ENCODE measurements at regions not wholly inside any gene's neighbourhood (a gene's known extent, or its start where the extent isn't known, plus 50 kb on each side); places are given as distances from the start of the nearest gene placed in this dataset.

GRCh38 chr4:182174979-182175378, 68.2 kb upstream of the TENM3 start:
- no CpG with 5 or more reads among the region's 1 CpG for WGBS (ENCODE audit: insufficient coverage, low lambda C conversion rate)
- Histone ChIP-seq H3K4me1 (ENCODE audit: control insufficient read depth, insufficient read depth, low read length) (no peaks in the 10 kb centered on the region), H3K9me3 (ENCODE audit: control insufficient read depth, low read depth, low read length) (no peaks in the 10 kb centered on the region), H3K27me3 (ENCODE audit: control insufficient read depth, insufficient read depth, low read length) (no peaks in the 10 kb centered on the region), H3K36me3 (ENCODE audit: control insufficient read depth, insufficient read depth, low read length) (no peaks in the 10 kb centered on the region), H3K4me3 (ENCODE audit: low read length) (no peak overlapping the region), H3K27ac (ENCODE audit: low read length) (no peak overlapping the region)
- DNase-seq = no peak

DNA sequence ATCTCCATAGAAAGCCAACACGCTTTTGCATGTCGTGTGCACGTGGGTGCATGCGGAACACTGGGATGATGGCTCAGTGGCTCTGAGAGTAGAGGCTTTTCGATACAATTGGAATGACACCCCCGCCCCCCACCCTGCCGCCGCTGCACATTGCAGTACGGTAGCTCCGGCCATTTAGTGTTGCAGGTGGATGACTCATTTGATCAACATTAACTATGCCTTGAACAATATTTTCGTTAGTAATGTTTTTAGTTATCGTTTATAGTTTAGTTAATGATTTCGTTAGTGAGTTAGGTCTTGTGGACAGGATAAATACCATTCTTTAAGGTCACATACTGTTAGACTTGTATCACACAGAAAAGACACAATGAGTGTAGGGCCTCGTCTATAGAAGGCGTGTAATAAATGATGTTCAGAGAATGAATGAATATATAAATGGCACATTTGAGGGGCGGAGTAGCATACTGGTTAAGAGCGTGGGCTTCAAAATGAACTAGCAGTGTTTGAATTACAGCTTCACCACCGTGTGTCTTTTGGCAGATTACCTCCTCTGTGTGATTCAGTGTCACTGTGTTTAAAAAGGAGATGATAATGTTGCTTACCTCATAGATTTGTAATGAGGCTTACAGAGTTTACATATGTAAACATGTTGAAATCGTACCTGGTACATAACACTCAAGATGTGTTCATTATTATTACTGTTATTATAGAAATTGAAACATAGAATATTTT, 67.2 kb upstream of the TENM3 start:
- DNase-seq = no peak
- Histone ChIP-seq H3K9me3 (ENCODE audit: control insufficient read depth, low read depth, low read length) (no peaks in the 10 kb centered on the region), H3K4me3 (ENCODE audit: low read length) (no peak overlapping the region), H3K27ac (ENCODE audit: low read length) (no peak overlapping the region), H3K36me3 (ENCODE audit: control insufficient read depth, insufficient read depth, low read length) (no peaks in the 10 kb centered on the region), H3K27me3 (ENCODE audit: control insufficient read depth, insufficient read depth, low read length) (no peaks in the 10 kb centered on the region), H3K4me1 (ENCODE audit: control insufficient read depth, insufficient read depth, low read length) (no peaks in the 10 kb centered on the region)
- 89% methylated on average over 5 of the region's 19 CpGs for WGBS (ENCODE audit: insufficient coverage, low lambda C conversion rate)

DNA sequence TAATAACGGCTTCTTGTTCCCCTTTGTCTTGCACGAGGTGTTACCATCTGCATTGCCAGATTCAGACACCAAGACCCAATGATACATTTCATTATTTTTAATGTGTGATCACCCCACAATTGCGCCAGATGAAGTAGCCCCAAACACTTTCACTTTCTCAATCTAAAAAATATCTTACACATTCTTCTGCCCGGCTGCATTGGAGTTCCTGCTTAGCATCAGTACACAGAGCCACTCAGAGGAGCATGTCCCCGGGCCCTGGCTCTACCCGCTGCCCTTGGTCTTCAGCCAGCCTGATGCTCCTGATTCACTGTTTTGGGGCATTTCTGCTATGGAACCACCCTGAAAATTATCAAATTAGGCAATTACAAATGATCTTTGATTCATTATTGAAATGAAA, 66.0 kb upstream of the TENM3 start:
- DNase-seq = no peak
- no peak overlapping the region for H3K4me3 ChIP-seq (ENCODE audit: low read length)
- H3K27ac ChIP-seq (ENCODE audit: low read length) = no peak overlapping the region
- 83% methylated on average over 2 of the region's 6 CpGs for WGBS (ENCODE audit: insufficient coverage, low lambda C conversion rate)
- H3K36me3 ChIP-seq (ENCODE audit: control insufficient read depth, insufficient read depth, low read length) = no peaks in the 10 kb centered on the region
- no peaks in the 10 kb centered on the region for H3K27me3 ChIP-seq (ENCODE audit: control insufficient read depth, insufficient read depth, low read length)
- H3K4me1 ChIP-seq (ENCODE audit: control insufficient read depth, insufficient read depth, low read length) = no peaks in the 10 kb centered on the region
- H3K9me3 ChIP-seq (ENCODE audit: control insufficient read depth, low read depth, low read length) = no peaks in the 10 kb centered on the region

DNA sequence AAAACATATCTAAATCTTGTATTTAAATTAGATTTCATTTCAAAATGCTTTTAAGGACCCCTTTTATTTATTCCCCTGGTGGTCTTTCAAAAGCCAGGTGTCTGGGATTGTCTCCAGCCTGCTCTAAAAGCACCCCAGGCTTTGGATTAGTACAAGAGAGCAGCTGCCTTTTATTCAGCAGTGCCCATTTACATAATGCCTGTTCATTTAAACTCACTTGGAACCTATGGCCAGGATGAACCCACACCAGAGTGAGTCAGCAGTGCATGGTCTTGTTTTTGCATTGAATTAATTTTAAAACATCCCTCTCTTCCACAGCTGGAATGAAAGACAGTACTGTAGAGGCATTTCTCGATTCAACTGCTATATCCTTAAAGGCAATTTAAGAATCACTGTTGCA, 64.1 kb upstream of the TENM3 start:
- Histone ChIP-seq H3K27ac (ENCODE audit: low read length) (no peak overlapping the region), H3K4me1 (ENCODE audit: control insufficient read depth, insufficient read depth, low read length) (no peaks in the 10 kb centered on the region), H3K36me3 (ENCODE audit: control insufficient read depth, insufficient read depth, low read length) (no peaks in the 10 kb centered on the region), H3K27me3 (ENCODE audit: control insufficient read depth, insufficient read depth, low read length) (no peaks in the 10 kb centered on the region), H3K4me3 (ENCODE audit: low read length) (no peak overlapping the region), H3K9me3 (ENCODE audit: control insufficient read depth, low read depth, low read length) (no peaks in the 10 kb centered on the region)
- DNase-seq = no peak
- WGBS (ENCODE audit: insufficient coverage, low lambda C conversion rate) = no CpG with 5 or more reads among the region's 1 CpG

DNA sequence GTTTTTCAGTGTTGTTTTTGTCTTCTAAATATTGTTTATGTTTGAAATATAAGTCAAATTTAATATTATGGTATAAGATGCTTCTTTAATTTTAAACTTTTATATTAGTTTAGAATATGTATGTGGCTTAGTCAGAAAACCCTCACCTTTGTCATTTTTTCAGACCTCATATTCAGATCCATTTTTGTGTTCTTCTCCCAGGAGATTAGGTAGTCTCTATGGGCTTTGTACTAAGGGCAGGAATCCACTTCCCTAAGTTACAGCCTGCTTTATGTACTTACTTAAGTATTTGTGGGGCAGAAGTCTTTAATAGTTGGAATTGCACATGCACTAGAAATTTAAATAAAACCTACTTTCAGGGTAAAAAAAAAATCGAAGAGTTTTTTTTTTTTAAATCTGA, 63.5 kb upstream of the TENM3 start:
- Histone ChIP-seq H3K27me3 (ENCODE audit: control insufficient read depth, insufficient read depth, low read length) (no peaks in the 10 kb centered on the region), H3K9me3 (ENCODE audit: control insufficient read depth, low read depth, low read length) (no peaks in the 10 kb centered on the region), H3K4me3 (ENCODE audit: low read length) (no peak overlapping the region), H3K4me1 (ENCODE audit: control insufficient read depth, insufficient read depth, low read length) (no peaks in the 10 kb centered on the region), H3K27ac (ENCODE audit: low read length) (no peak overlapping the region), H3K36me3 (ENCODE audit: control insufficient read depth, insufficient read depth, low read length) (no peaks in the 10 kb centered on the region)
- 86% methylated on average over 1 of the region's 1 CpG for WGBS (ENCODE audit: insufficient coverage, low lambda C conversion rate)
- DNase-seq = peak in 1 of 2 donors; percentile 46

DNA sequence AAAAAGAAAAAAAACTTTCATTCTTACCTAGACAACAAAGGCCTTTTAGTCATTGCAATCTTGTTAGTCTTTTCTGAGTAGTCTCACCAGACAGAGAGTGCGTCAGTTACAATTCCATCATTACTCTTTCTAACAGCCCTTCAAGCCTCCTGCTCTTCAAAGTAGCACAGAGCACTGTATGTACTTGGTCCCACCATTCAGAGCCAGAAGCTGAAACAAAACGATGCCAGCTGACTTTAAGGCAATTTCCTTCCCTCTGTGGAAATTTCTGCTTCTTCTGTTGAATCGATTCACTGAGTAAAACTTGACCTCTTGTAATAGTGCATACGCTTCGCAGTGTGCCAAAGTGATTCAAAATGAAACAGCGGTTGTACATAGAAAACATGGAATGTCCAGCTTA, 57.7 kb upstream of the TENM3 start:
- WGBS (ENCODE audit: insufficient coverage, low lambda C conversion rate) = 96% methylated on average over 4 of the region's 6 CpGs
- Histone ChIP-seq H3K36me3 (ENCODE audit: control insufficient read depth, insufficient read depth, low read length) (no peaks in the 10 kb centered on the region), H3K27ac (ENCODE audit: low read length) (no peak overlapping the region), H3K4me1 (ENCODE audit: control insufficient read depth, insufficient read depth, low read length) (no peaks in the 10 kb centered on the region), H3K9me3 (ENCODE audit: control insufficient read depth, low read depth, low read length) (no peaks in the 10 kb centered on the region), H3K4me3 (ENCODE audit: low read length) (no peak overlapping the region), H3K27me3 (ENCODE audit: control insufficient read depth, insufficient read depth, low read length) (no peaks in the 10 kb centered on the region)
- DNase-seq = no peak

GRCh38 chr4:182187674-182188073, 55.5 kb upstream of the TENM3 start:
- no peak overlapping the region for H3K4me3 ChIP-seq (ENCODE audit: low read length)
- 50% methylated on average over 1 of the region's 2 CpGs for WGBS (ENCODE audit: insufficient coverage, low lambda C conversion rate)
- no peaks in the 10 kb centered on the region for H3K27me3 ChIP-seq (ENCODE audit: control insufficient read depth, insufficient read depth, low read length)
- H3K27ac ChIP-seq (ENCODE audit: low read length) = no peak overlapping the region
- no peak for DNase-seq
- no peaks in the 10 kb centered on the region for H3K4me1 ChIP-seq (ENCODE audit: control insufficient read depth, insufficient read depth, low read length)
- no peaks in the 10 kb centered on the region for H3K36me3 ChIP-seq (ENCODE audit: control insufficient read depth, insufficient read depth, low read length)
- H3K9me3 ChIP-seq (ENCODE audit: control insufficient read depth, low read depth, low read length) = no peaks in the 10 kb centered on the region

GRCh38 chr4:182188622-182189021, 54.6 kb upstream of the TENM3 start:
- DNase-seq = no peak
- Histone ChIP-seq H3K27ac (ENCODE audit: low read length) (no peak overlapping the region), H3K4me3 (ENCODE audit: low read length) (no peak overlapping the region), H3K36me3 (ENCODE audit: control insufficient read depth, insufficient read depth, low read length) (no peaks in the 10 kb centered on the region), H3K27me3 (ENCODE audit: control insufficient read depth, insufficient read depth, low read length) (no peaks in the 10 kb centered on the region), H3K9me3 (ENCODE audit: control insufficient read depth, low read depth, low read length) (no peaks in the 10 kb centered on the region), H3K4me1 (ENCODE audit: control insufficient read depth, insufficient read depth, low read length) (no peaks in the 10 kb centered on the region)
- 94% methylated on average over 3 of the region's 3 CpGs for WGBS (ENCODE audit: insufficient coverage, low lambda C conversion rate)

- Histone ChIP-seq H3K9me3 (ENCODE audit: control insufficient read depth, low read depth, low read length) (no peaks in the 10 kb centered on the region), H3K4me3 (ENCODE audit: low read length) (no peak overlapping the region), H3K27ac (ENCODE audit: low read length) (no peak overlapping the region), H3K4me1 (ENCODE audit: control insufficient read depth, insufficient read depth, low read length) (no peaks in the 10 kb centered on the region), H3K36me3 (ENCODE audit: control insufficient read depth, insufficient read depth, low read length) (no peaks in the 10 kb centered on the region), H3K27me3 (ENCODE audit: control insufficient read depth, insufficient read depth, low read length) (no peaks in the 10 kb centered on the region)
- no peak for DNase-seq
- 83% methylated on average over 2 of the region's 8 CpGs for WGBS (ENCODE audit: insufficient coverage, low lambda C conversion rate)
These were observed 53.9 kb upstream of the TENM3 start for GRCh38 chr4:182189103-182189878.

- H3K4me1 ChIP-seq (ENCODE audit: control insufficient read depth, insufficient read depth, low read length) = no peaks in the 10 kb centered on the region
- no peaks in the 10 kb centered on the region for H3K27me3 ChIP-seq (ENCODE audit: control insufficient read depth, insufficient read depth, low read length)
- H3K4me3 ChIP-seq (ENCODE audit: low read length) = no peak overlapping the region
- no peak overlapping the region for H3K27ac ChIP-seq (ENCODE audit: low read length)
- no peaks in the 10 kb centered on the region for H3K36me3 ChIP-seq (ENCODE audit: control insufficient read depth, insufficient read depth, low read length)
- no CpG with 5 or more reads among the region's 8 CpGs for WGBS (ENCODE audit: insufficient coverage, low lambda C conversion rate)
- H3K9me3 ChIP-seq (ENCODE audit: control insufficient read depth, low read depth, low read length) = no peaks in the 10 kb centered on the region
- no peak for DNase-seq
These were observed 52.9 kb upstream of the TENM3 start for GRCh38 chr4:182190306-182190705.
